ENCODE measurements at regions not wholly inside any gene's neighbourhood (a gene's known extent, or its start where the extent isn't known, plus 50 kb on each side); places are given as distances from the start of the nearest gene placed in this dataset.

- TF ChIP-seq CTCF (IDR thresholded peaks at IDR 0.05; ENCODE audit: low read length) = no peak
- TF ChIP-seq EZH2 (optimal IDR thresholded peaks at IDR 0.05; ENCODE audit: low read depth, low read length) = no peak
Observed at GRCh38 chr9:17905366-17905765, 326.5 kb downstream of the SH3GL2 start.

Measured in MM.1S (cell line).